ENCODE measurements at regions not wholly inside any gene's neighbourhood (a gene's known extent, or its start where the extent isn't known, plus 50 kb on each side); places are given as distances from the start of the nearest gene placed in this dataset.
"Not testable (repeated sequence)": the region's sequence is repeated elsewhere in the genome, so short reads cannot be mapped to it uniquely, and the experiment has no call there.

DNA sequence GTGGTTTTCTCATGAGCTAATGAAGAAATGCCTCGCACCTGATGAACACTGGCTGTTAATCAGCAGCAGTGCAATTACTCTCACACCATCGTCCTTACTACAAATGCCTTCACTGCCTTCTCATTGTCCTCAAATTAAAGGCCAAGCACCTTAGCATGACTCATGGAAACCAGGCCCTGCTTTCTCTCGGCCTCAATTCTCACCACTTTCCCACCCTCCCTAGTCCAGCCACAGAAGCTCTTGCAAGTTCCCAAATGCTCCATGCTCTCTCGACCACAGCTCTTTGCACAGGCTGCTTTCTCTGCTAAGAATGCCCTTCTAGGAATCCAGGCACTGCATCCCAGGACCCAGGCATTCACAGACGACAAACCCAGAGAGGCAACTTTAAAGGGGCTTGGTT, 94.6 kb upstream of the KLF4 start:
- peaks cover 9% of the 10 kb centered on the region; the same call in 1 of the 2 replicates for H3K4me1 ChIP-seq (ENCODE audit: insufficient read depth, low read length)
- no peaks in the 10 kb centered on the region for H3K36me3 ChIP-seq (ENCODE audit: insufficient read depth, low read length)
- H3K9ac ChIP-seq (ENCODE audit: low read depth, low read length): no peak overlapping the region
- H3K9me3 ChIP-seq (ENCODE audit: control insufficient read depth, insufficient read depth, low read length): no peaks in the 10 kb centered on the region

DNA sequence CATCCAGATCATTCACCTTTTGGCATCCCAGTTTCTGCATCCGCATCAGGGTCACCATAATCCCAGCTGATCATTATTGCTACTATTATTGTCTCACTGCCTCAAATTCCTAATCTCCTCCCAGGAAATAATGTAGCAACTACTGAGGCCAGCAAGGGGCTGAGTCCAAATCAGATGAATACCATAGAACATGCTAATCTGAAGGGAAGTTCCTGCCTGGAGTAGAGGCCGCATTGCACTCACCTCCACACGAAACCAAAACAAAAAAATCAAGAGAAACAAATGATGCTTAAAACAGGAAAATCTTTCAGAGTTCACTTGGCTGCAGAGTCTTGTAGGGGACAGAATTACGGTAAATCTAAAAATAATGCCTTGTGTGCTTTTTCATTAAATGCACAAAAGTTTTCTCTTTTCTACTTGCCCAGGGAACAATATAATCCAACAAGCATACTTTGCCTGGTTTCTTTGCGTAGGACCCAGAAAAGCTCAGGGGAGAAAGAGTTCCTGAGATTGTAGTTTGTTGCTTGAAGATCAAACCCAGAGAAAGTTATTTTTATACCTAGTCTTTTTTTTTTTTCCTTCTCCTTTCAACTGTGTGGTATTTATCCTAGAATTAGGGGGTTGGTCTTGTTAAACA, 87.7 kb upstream of the KLF4 start:
- no peaks in the 10 kb centered on the region for H3K36me3 ChIP-seq (ENCODE audit: insufficient read depth, low read length)
- no peak overlapping the region for H3K9ac ChIP-seq (ENCODE audit: low read depth, low read length)
- no peaks in the 10 kb centered on the region for H3K4me1 ChIP-seq (ENCODE audit: insufficient read depth, low read length)
- no peaks in the 10 kb centered on the region for H3K9me3 ChIP-seq (ENCODE audit: control insufficient read depth, insufficient read depth, low read length)

DNA sequence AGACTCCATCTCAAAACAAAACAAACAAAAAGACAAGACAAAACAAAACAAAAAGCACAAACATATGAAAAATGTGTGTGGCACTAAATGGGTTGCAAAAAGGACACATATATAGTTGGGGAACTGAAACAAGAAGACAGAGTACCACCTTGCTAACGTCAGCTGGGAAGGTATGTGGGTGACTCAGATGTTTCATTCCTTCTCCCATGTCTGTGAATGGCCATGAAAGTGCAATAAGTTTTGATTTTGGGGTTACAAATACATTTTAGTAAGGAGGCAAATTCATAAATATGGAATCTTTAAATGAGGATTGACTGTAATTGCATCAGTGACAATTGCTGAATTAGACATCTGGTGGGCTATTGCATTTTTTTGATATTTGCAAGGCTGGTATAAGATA, 81.6 kb upstream of the KLF4 start:
- no peak overlapping the region for H3K9ac ChIP-seq (ENCODE audit: low read depth, low read length)
- H3K36me3 ChIP-seq (ENCODE audit: insufficient read depth, low read length): no peaks in the 10 kb centered on the region
- H3K4me1 ChIP-seq (ENCODE audit: insufficient read depth, low read length): no peaks in the 10 kb centered on the region
- no peaks in the 10 kb centered on the region for H3K9me3 ChIP-seq (ENCODE audit: control insufficient read depth, insufficient read depth, low read length)

GRCh38 chr9:107569174-107569573, 79.6 kb upstream of the KLF4 start:
- Histone ChIP-seq H3K9me3 (ENCODE audit: control insufficient read depth, insufficient read depth, low read length) (no peaks in the 10 kb centered on the region), H3K9ac (ENCODE audit: low read depth, low read length) (no peak overlapping the region), H3K36me3 (ENCODE audit: insufficient read depth, low read length) (no peaks in the 10 kb centered on the region), H3K4me1 (ENCODE audit: insufficient read depth, low read length) (no peaks in the 10 kb centered on the region)

- not testable (repeated sequence) for H3K9ac ChIP-seq (ENCODE audit: low read depth, low read length); H3K4me1 ChIP-seq (ENCODE audit: insufficient read depth, low read length); H3K9me3 ChIP-seq (ENCODE audit: control insufficient read depth, insufficient read depth, low read length); H3K36me3 ChIP-seq (ENCODE audit: insufficient read depth, low read length)
Measured at GRCh38 chr9:107568406-107568805, 78.8 kb upstream of the KLF4 start.

GRCh38 chr9:107567462-107567861, 77.9 kb upstream of the KLF4 start:
- Histone ChIP-seq H3K9ac (ENCODE audit: low read depth, low read length) (no peak overlapping the region), H3K4me1 (ENCODE audit: insufficient read depth, low read length) (0 out of 2 replicates have a peak, but pooled peaks cover 4% of the 10 kb centered on the region), H3K9me3 (ENCODE audit: control insufficient read depth, insufficient read depth, low read length) (no peaks in the 10 kb centered on the region), H3K36me3 (ENCODE audit: insufficient read depth, low read length) (no peaks in the 10 kb centered on the region)

DNA sequence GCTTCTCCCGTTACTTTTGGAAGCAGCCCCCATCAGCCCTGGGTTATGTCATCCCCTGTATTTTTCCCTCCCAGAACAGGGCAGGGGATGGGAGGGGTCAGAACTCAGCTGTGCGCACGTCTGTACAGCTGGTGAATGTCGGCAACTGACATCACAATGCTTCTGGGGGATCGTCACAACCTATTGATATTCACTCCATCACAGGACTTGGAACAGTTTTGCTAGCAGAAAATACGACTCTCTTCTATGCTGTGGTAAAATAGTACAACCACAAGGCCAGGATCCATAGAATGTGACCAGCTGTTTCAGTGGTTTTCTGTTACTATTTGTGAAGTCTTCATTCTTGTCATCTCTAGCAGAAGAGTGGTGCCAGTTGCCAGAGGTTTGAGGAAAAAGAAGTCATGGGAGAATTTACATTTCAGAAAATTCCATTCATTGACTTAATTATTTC, 77.1 kb upstream of the KLF4 start:
- Histone ChIP-seq H3K36me3 (ENCODE audit: insufficient read depth, low read length) (no peaks in the 10 kb centered on the region), H3K9me3 (ENCODE audit: control insufficient read depth, insufficient read depth, low read length) (no peaks in the 10 kb centered on the region), H3K9ac (ENCODE audit: low read depth, low read length) (no peak overlapping the region), H3K4me1 (ENCODE audit: insufficient read depth, low read length) (0 out of 2 replicates have a peak, but pooled peaks cover 4% of the 10 kb centered on the region)

GRCh38 chr9:107562798-107563197, 73.2 kb upstream of the KLF4 start:
- Histone ChIP-seq H3K36me3 (ENCODE audit: insufficient read depth, low read length) (no peaks in the 10 kb centered on the region), H3K9ac (ENCODE audit: low read depth, low read length) (no peak overlapping the region), H3K4me1 (ENCODE audit: insufficient read depth, low read length) (0 out of 2 replicates have a peak, but pooled peaks cover 4% of the 10 kb centered on the region), H3K9me3 (ENCODE audit: control insufficient read depth, insufficient read depth, low read length) (no peaks in the 10 kb centered on the region)

DNA sequence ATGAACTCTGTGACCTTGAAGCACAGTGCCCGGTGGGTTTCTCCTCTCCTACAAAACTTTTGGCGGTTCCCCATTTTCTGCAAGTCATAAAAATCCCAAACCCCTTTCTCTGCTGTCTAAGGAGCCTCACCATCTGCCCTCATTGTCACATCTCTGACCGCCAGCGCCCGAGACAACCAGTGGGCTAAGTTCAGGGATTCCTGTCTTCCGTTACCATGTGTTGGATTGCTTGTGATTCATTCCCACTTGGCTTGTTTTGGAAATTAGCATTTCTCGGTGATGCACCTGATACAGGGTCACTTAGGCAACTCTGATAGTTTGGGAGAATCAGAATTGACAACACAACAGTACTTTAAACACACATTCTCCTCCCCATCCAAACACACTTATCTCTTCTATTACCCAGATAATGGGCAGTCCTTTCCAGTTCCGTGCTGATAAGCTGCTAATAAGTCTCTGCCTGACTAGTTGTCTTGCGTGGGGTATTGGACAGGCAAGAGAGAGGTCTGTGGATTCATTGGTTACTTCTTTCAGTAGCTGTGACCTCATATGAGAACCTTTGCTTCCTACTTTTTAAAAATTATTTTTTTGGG, 70.0 kb upstream of the KLF4 start:
- Histone ChIP-seq H3K36me3 (ENCODE audit: insufficient read depth, low read length) (no peaks in the 10 kb centered on the region), H3K4me1 (ENCODE audit: insufficient read depth, low read length) (0 out of 2 replicates have a peak, but pooled peaks cover 4% of the 10 kb centered on the region), H3K9ac (ENCODE audit: low read depth, low read length) (no peak overlapping the region), H3K9me3 (ENCODE audit: control insufficient read depth, insufficient read depth, low read length) (no peaks in the 10 kb centered on the region)

DNA sequence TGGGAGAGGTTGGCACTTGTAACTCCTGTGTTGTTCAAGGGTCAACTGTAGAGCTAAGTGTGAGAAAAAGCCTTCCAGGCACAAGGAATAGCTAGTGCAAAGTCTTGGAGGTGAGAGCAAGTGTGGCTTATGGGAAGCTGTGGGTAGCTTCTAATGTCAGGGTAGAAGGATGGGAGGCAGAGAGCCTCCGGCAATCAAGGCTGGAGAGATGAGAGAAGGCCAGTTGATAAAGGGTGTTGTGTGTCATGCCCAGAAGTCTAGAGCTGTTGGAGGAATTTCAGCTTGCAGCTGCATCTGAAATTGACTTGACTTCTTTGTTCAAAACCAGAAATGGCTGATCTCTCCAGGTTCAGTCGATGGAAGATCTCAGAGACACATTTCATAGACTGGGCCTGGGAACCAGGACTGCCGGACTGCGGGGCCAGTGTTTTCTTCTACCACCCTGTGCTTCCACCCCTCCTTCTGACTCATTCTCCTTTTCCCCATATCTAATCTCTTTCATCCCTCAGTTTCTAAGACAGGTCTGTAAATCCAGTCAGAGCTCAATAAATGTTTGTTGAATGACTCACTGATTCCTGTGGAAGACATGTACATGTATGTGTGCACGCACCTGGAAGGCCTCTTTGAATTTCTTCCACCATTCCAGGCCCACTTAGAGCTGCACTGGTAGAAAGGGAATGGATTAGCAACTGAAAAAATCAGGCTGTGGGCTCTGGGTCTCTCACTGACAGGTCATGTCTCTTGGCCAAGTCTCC, 67.8 kb upstream of the KLF4 start:
- H3K4me1 ChIP-seq (ENCODE audit: insufficient read depth, low read length): no peaks in the 10 kb centered on the region
- H3K9me3 ChIP-seq (ENCODE audit: control insufficient read depth, insufficient read depth, low read length): no peaks in the 10 kb centered on the region

DNA sequence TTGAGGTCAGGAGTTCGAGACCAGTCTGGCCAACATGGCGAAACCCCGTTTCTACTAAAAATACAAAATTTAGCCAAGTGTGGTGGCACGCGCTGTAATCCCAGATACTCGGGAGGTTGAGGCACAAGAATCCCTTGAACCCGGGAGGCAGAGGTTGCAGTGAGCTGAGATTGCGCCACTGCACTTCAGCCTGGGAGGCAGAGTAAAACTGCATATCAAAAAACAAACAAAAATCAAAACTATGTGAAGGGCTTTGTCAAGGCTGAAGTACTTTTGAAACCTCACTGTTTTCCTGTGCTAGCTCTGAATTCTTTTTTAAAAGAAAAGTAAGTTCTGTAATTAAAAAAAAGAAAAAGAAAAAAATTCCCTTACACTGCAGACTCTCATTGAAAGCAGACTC, 65.1 kb upstream of the KLF4 start:
- H3K36me3 ChIP-seq (ENCODE audit: insufficient read depth, low read length): no peaks in the 10 kb centered on the region
- H3K9me3 ChIP-seq (ENCODE audit: control insufficient read depth, insufficient read depth, low read length): no peaks in the 10 kb centered on the region
- H3K4me1 ChIP-seq (ENCODE audit: insufficient read depth, low read length): no peaks in the 10 kb centered on the region
- H3K9ac ChIP-seq (ENCODE audit: low read depth, low read length): no peak overlapping the region

More for the DNA sequence above, 67.8 kb upstream of the KLF4 start:
- Histone ChIP-seq H3K36me3 (ENCODE audit: insufficient read depth, low read length) (no peaks in the 10 kb centered on the region), H3K9ac (ENCODE audit: low read depth, low read length) (no peak overlapping the region)

DNA sequence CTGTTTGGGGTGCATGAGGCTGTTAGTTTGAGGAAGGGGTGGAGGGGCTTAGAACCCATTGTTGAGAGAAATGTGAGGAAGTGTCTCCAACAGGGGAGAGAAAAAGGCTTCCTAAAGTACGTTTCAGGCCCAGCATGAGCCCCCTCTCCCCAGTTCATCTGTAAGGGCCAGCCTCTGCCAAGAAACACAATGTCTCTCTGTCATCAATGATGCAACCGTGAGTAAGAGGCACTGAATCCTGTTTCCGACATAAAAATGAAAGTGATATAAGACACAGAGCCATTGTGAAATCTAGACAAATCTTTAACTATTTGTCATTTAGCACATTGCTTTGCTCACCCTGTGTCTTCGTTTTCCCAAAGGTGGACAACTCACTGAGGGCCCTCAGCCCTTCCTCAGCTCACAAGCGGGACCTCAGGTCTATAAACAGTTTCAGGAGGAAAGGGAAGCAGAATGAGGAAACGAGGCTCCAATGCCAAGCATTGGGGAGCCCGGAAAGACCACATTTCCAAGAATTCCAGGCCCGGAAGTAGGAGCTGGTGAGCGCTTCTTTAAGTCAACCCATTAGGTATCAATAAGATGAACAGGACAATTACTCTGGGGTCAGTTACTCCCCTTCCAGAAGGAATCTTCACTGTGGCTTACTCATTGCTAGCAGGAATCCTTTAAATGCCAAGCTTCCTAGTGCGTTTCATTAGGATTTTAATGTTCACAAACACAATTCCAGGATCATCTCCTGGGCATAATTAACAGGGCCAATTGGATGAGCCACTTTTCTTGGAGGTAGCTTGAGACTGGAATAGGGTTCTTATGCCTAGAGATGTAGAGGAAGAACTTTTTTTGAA, 59.0 kb upstream of the KLF4 start:
- no peaks in the 10 kb centered on the region for H3K36me3 ChIP-seq (ENCODE audit: insufficient read depth, low read length)
- peaks cover 9% of the 10 kb centered on the region; the same call in 1 of the 2 replicates for H3K4me1 ChIP-seq (ENCODE audit: insufficient read depth, low read length)
- no peak overlapping the region for H3K9ac ChIP-seq (ENCODE audit: low read depth, low read length)
- no peaks in the 10 kb centered on the region for H3K9me3 ChIP-seq (ENCODE audit: control insufficient read depth, insufficient read depth, low read length)

DNA sequence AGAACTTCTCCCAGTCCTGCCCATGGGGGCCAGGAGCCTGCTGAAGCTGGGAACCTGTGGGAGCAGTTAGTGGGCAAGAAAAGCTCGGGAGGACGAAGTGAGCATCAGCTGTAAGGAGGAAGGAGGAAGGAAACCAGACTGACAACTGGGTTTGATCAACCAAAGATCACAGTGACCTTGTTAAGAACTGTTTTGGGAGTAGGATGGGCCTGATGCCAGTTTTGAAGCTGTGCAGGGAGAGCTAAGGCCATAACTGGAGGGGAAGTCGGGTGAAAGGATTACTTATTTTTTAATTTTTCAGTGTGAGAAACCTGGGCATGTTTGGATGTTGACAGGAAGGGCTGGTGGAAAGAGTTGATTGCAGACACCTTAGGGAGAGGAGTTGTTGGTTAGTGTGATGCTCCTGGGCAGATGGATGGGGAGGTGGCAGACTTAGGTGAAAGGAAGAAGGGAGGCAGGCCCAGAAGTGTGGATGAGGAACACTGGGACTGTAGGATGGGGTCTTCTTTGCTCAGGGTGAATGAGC, 58.3 kb upstream of the KLF4 start:
- H3K9me3 ChIP-seq (ENCODE audit: control insufficient read depth, insufficient read depth, low read length): no peaks in the 10 kb centered on the region
- H3K36me3 ChIP-seq (ENCODE audit: insufficient read depth, low read length): no peaks in the 10 kb centered on the region
- H3K4me1 ChIP-seq (ENCODE audit: insufficient read depth, low read length): peaks cover 9% of the 10 kb centered on the region; the same call in 1 of the 2 replicates
- H3K9ac ChIP-seq (ENCODE audit: low read depth, low read length): no peak overlapping the region

- no peak overlapping the region for H3K9ac ChIP-seq (ENCODE audit: low read depth, low read length)
Measured at GRCh38 chr9:107547303-107547702, 57.7 kb upstream of the KLF4 start.

More at GRCh38 chr9:107547303-107547702, 57.7 kb upstream of the KLF4 start:
- H3K36me3 ChIP-seq (ENCODE audit: insufficient read depth, low read length): no peaks in the 10 kb centered on the region
- no peaks in the 10 kb centered on the region for H3K9me3 ChIP-seq (ENCODE audit: control insufficient read depth, insufficient read depth, low read length)
- H3K4me1 ChIP-seq (ENCODE audit: insufficient read depth, low read length): peaks cover 9% of the 10 kb centered on the region; the same call in 1 of the 2 replicates

All from ES-I3 (cell line).